ENCODE measurements at regions not wholly inside any gene's neighbourhood (a gene's known extent, or its start where the extent isn't known, plus 50 kb on each side); places are given as distances from the start of the nearest gene placed in this dataset.

- Histone ChIP-seq H3K4me3 (replicated peaks in 1 of 4; ENCODE audit: control extremely low read depth in 1 of 4, insufficient read depth in 1 of 4, low read depth in 3 of 4, low read length in 4 of 4) (no peak overlapping the region), H3K27ac (ENCODE audit: insufficient read depth, low read length) (no peak overlapping the region), H3K79me2 (ENCODE audit: control insufficient read depth, insufficient read depth, low read length) (no peaks in the 10 kb centered on the region), H3K27me3 (ENCODE audit: control insufficient read depth, insufficient read depth, low read length) (no peaks in the 10 kb centered on the region), H3K4me1 (ENCODE audit: control insufficient read depth, extremely low read depth, insufficient read depth, low read length) (no peaks in the 10 kb centered on the region), H3K9me3 (ENCODE audit: control insufficient read depth, insufficient read depth, low read depth, low read length) (no peaks in the 10 kb centered on the region), H3K4me2 (ENCODE audit: extremely low read depth, insufficient read depth, low read length) (no peak overlapping the region), H3K9ac (ENCODE audit: insufficient read depth, low read length) (no peak overlapping the region), H2AFZ (ENCODE audit: low read length) (no peak overlapping the region), H4K20me1 (ENCODE audit: control insufficient read depth, extremely low read depth, insufficient read depth, low read length) (no peaks in the 10 kb centered on the region), H3K36me3 (ENCODE audit: control insufficient read depth, insufficient read depth, low read length) (no peaks in the 10 kb centered on the region)
- no peak for TF ChIP-seq EZH2 (IDR thresholded peaks at IDR 0.05; ENCODE audit: low read length, missing control alignments)
- TF ChIP-seq CTCF (conservative IDR thresholded peaks at IDR 0.05 in 1 of 2, IDR thresholded peaks at IDR 0.05 in 1 of 2; ENCODE audit: low read depth in 1 of 2, low read length in 2 of 2): no peak
- DNase-seq (ENCODE audit: low read depth in 2 of 2): peak; percentile 6 to 61
Measured at GRCh38 chr7:67821116-67821515, 824.5 kb downstream of the TYW1 start.

- Histone ChIP-seq H3K4me2 (ENCODE audit: extremely low read depth, insufficient read depth, low read length) (no peak overlapping the region), H2AFZ (ENCODE audit: low read length) (no peak overlapping the region), H3K9ac (ENCODE audit: insufficient read depth, low read length) (no peak overlapping the region), H3K9me3 (ENCODE audit: control insufficient read depth, insufficient read depth, low read depth, low read length) (no peaks in the 10 kb centered on the region), H3K27me3 (ENCODE audit: control insufficient read depth, insufficient read depth, low read length) (no peaks in the 10 kb centered on the region), H3K79me2 (ENCODE audit: control insufficient read depth, insufficient read depth, low read length) (no peaks in the 10 kb centered on the region), H3K36me3 (ENCODE audit: control insufficient read depth, insufficient read depth, low read length) (no peaks in the 10 kb centered on the region), H4K20me1 (ENCODE audit: control insufficient read depth, extremely low read depth, insufficient read depth, low read length) (no peaks in the 10 kb centered on the region), H3K4me3 (replicated peaks in 1 of 4; ENCODE audit: control extremely low read depth in 1 of 4, insufficient read depth in 1 of 4, low read depth in 3 of 4, low read length in 4 of 4) (no peak overlapping the region), H3K4me1 (ENCODE audit: control insufficient read depth, extremely low read depth, insufficient read depth, low read length) (no peaks in the 10 kb centered on the region), H3K27ac (ENCODE audit: insufficient read depth, low read length) (no peak overlapping the region)
- peak; percentile 2 to 72 for DNase-seq (ENCODE audit: low read depth in 2 of 2)
- no peak for TF ChIP-seq CTCF (conservative IDR thresholded peaks at IDR 0.05 in 1 of 2, IDR thresholded peaks at IDR 0.05 in 1 of 2; ENCODE audit: low read depth in 1 of 2, low read length in 2 of 2)
- TF ChIP-seq EZH2 (IDR thresholded peaks at IDR 0.05; ENCODE audit: low read length, missing control alignments): no peak
Measured at GRCh38 chr7:67823345-67823744, 826.7 kb downstream of the TYW1 start.

- H3K9me3 ChIP-seq (ENCODE audit: control insufficient read depth, insufficient read depth, low read depth, low read length): no peaks in the 10 kb centered on the region
- H2AFZ ChIP-seq (ENCODE audit: low read length): no peak overlapping the region
- no peak overlapping the region for H3K9ac ChIP-seq (ENCODE audit: insufficient read depth, low read length)
- H3K4me3 ChIP-seq (replicated peaks in 1 of 4; ENCODE audit: control extremely low read depth in 1 of 4, insufficient read depth in 1 of 4, low read depth in 3 of 4, low read length in 4 of 4): no peak overlapping the region
- H3K27ac ChIP-seq (ENCODE audit: insufficient read depth, low read length): no peak overlapping the region
- no peaks in the 10 kb centered on the region for H4K20me1 ChIP-seq (ENCODE audit: control insufficient read depth, extremely low read depth, insufficient read depth, low read length)
- H3K36me3 ChIP-seq (ENCODE audit: control insufficient read depth, insufficient read depth, low read length): no peaks in the 10 kb centered on the region
- TF ChIP-seq CTCF (conservative IDR thresholded peaks at IDR 0.05 in 1 of 2, IDR thresholded peaks at IDR 0.05 in 1 of 2; ENCODE audit: low read depth in 1 of 2, low read length in 2 of 2) (no peak), EZH2 (IDR thresholded peaks at IDR 0.05; ENCODE audit: low read length, missing control alignments) (no peak)
- no peaks in the 10 kb centered on the region for H3K79me2 ChIP-seq (ENCODE audit: control insufficient read depth, insufficient read depth, low read length)
- DNase-seq (ENCODE audit: low read depth in 2 of 2): no peak
- no peak overlapping the region for H3K4me2 ChIP-seq (ENCODE audit: extremely low read depth, insufficient read depth, low read length)
- H3K4me1 ChIP-seq (ENCODE audit: control insufficient read depth, extremely low read depth, insufficient read depth, low read length): no peaks in the 10 kb centered on the region
- H3K27me3 ChIP-seq (ENCODE audit: control insufficient read depth, insufficient read depth, low read length): no peaks in the 10 kb centered on the region
Measured at GRCh38 chr7:67825356-67825755, 828.7 kb downstream of the TYW1 start.

Measured in fibroblast of lung (primary cell).